Mammary epithelial cell (primary cell): ENCODE measurements at regions not wholly inside any gene's neighbourhood (a gene's known extent, or its start where the extent isn't known, plus 50 kb on each side); places are given as distances from the start of the nearest gene placed in this dataset.

Experiments used
- CTCF ChIP-seq, 2 donors: IDR thresholded peaks in 1 of 2; conservative IDR thresholded peaks in 1 of 2; 2 replicates each; pipeline ENCODE4 v1.5.1; 2011 to 2012; ENCODE audit warnings: inconsistent platforms in 2 of 2, low read length in 2 of 2, mild to moderate bottlenecking in 2 of 2, control low read depth in 1 of 2, low read depth in 1 of 2; ENCODE audit not compliant: insufficient read depth in 1 of 2; ENCODE audit errors: extremely low read depth in 1 of 2
- EZH2 ChIP-seq: IDR thresholded peaks from 2 replicates; pipeline ENCODE4 v1.6.1; 2012; ENCODE audit warnings: low read length, inconsistent platforms, borderline replicate concordance

- TF ChIP-seq CTCF (conservative IDR thresholded peaks at IDR 0.05 in 1 of 2, IDR thresholded peaks at IDR 0.05 in 1 of 2; ENCODE audit: extremely low read depth in 1 of 2, insufficient read depth in 1 of 2, low read depth in 1 of 2, low read length in 2 of 2) = no peak
- TF ChIP-seq EZH2 = no peak
These were observed 208.0 kb upstream of the SPOPL start for GRCh38 chr2:138293549-138293948.
